Posterior vena cava (tissue), 2 donors: ENCODE measurements at regions not wholly inside any gene's neighbourhood (a gene's known extent, or its start where the extent isn't known, plus 50 kb on each side); places are given as distances from the start of the nearest gene placed in this dataset.

Experiments used
- DNase-seq: peaks from one replicate; pipeline ENCODE4 v3.0.0-alpha.2; 2020; ENCODE audit warnings: low spot score
- intact Hi-C, 2 donors: fragments of 100-400 bp; cut with DNase I; formaldehyde crosslinking; loops; one replicate each; pipeline versions ENCODE4 v1.14.1 to v1.14.2; 2022 to 2023
- microRNA-seq, 2 donors: library from miRNA; unstranded; fragments of <30 nt; microRNA quantifications; one replicate each; pipeline ENCODE4 v1.2.0, GENCODE V29; 2020 to 2021; ENCODE audit warnings: borderline microRNAs expressed in 2 of 2
- donor health status: DM: yes; HTN: yes; CAD: no.
- donor health status: DM: yes; HTN: yes; CAD: no.

- DNase-seq: no peak
- intact Hi-C loops: loop anchor here (2.0 to 5.0 kb wide), 3 partner anchors 332 to 1022 kb away; partner anchors contain the start of gene HOXD8 (in 2 of the 2)
Observed at GRCh38 chr2:177149155-177149503, 63.5 kb upstream of the HNRNPA3 start.

DNA sequence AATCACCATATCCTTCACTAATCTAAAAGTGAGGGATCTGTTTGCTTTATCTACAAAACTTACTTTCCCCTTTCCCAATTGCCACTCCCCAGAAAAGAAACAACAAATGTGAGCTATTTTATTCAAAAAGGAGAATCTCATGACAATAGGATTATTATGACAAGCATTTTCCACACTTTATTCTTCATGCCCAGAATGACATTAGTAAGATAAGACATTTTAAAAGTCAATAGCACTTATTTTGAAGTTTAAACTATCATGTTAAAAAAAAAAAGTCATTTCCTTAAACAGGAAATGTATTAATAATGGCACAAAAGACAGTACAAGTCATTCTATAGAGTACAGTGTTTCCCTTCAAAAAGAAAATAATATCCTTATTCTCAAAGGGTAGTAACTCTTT lies 58.8 kb upstream of the HNRNPA3 start:
- DNase-seq: no peak
- intact Hi-C loops: no loop called here

DNA sequence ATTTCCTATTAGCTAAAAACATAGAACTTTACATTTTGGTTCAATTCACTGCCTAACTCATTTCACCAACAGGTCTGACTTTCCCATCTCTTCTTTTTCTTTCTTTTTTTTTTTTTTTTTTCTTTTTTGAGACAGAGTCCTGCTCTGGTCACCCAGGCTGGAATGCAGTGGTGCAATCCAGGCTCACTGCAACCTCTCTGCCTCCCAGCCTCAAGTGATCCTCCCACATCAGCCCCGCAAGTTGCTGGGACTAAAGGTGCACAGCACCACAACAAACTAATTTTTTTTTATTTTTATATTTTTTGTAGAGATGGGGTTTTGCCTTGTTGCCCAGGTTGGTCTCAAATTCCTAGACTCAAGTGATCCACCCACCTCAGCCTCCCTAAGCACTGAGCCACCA lies 57.8 kb upstream of the HNRNPA3 start:
- intact Hi-C loops: no loop called here
- no peak for DNase-seq

GRCh38 chr2:177155631-177156030 lies 57.0 kb upstream of the HNRNPA3 start:
- intact Hi-C loops: no loop called here
- DNase-seq: no peak

GRCh38 chr2:177161741-177162460 lies 50.7 kb upstream of the HNRNPA3 start:
- no peak for DNase-seq
- intact Hi-C loops: loop anchor here (5.0 to 10.0 kb wide), 5 partner anchors 103 to 1035 kb away; partner anchors contain the start of genes HOXD8 (in 1 of the 2) and NFE2L2 (in 1 of the 2)

Small RNA genes lying in the stretch of these regions (microRNA-seq; reads per million reads assigned to microRNA genes)
- gene MIR1246: 0 reads per million in 2 donors
